ENCODE measurements at regions not wholly inside any gene's neighbourhood (a gene's known extent, or its start where the extent isn't known, plus 50 kb on each side); places are given as distances from the start of the nearest gene placed in this dataset.

GRCh38 chr22:23397613-23398567, 182.2 kb downstream of the IGLL1 start:
- TF ChIP-seq CTCF (conservative IDR thresholded peaks at IDR 0.05; ENCODE audit: low read length), result no peak
- no peak for TF ChIP-seq EZH2phosphoT487 (IDR thresholded peaks at IDR 0.05; ENCODE audit: borderline replicate concordance, low read depth, low read length)
- Histone ChIP-seq H3K27ac (ENCODE audit: low read depth, low read length, poor library complexity, severe bottlenecking) (no peak overlapping the region), H3K9me3 (ENCODE audit: low read length) (no peaks in the 10 kb centered on the region), H3K4me1 (ENCODE audit: insufficient read depth, low read length, poor library complexity, severe bottlenecking) (no peaks in the 10 kb centered on the region), H3K79me2 (ENCODE audit: insufficient read depth, low read depth, low read length) (no peaks in the 10 kb centered on the region), H2AFZ (ENCODE audit: low read length) (no peak overlapping the region), H3K4me3 (ENCODE audit: low read depth, low read length, poor library complexity, severe bottlenecking) (no peak overlapping the region), H3K9me2 (ENCODE audit: insufficient read depth, low read length) (no peaks in the 10 kb centered on the region), H3K4me2 (ENCODE audit: low read length) (no peak overlapping the region), H3K36me3 (ENCODE audit: insufficient read depth, low read length) (no peaks in the 10 kb centered on the region), H4K20me1 (ENCODE audit: insufficient read depth, low read length) (no peaks in the 10 kb centered on the region)
- BruUV-seq (replicated peaks), result no TSS peak
- CTCF ChIA-PET (ENCODE audit: unreplicated experiment), result no interaction called here
- no peak for DNase-seq (ENCODE audit: low spot score)
- POLR2A ChIA-PET, result no interaction called here
- intact Hi-C loops (cut with micrococcal nuclease; ENCODE audit: unreplicated experiment), result no loop called here

DNA sequence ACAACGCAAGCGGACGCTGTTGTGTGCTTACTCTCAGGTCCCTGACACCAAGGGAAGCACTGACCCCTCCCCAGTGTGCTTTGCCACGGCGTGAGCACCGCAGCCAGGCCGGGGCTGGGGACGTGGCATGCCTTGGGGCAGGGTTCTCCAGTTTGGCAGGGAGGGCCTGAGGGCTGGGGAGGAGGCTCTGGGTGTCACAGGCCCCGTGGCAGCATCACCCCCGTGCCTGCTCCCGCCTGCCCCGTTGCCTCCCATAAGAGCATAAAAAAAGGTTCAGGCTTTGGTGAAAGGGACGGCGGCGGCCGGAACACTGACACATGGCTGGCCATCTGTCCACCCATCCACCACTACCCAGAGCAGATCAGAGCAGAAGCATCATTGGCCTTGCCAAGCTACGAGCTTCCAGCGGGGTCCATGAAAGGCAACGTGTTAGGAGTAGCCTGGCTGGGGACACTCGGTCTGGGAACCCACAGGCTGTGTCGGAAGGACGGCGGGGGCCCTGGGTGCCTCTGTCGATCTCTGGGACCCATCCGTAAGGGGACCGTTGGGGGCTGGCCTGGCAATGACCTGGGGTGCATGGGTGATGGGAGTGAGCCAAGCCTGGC, 183.0 kb downstream of the IGLL1 start:
- no peak overlapping the region for H3K4me3 ChIP-seq (ENCODE audit: low read depth, low read length, poor library complexity, severe bottlenecking)
- intact Hi-C loops (cut with micrococcal nuclease; ENCODE audit: unreplicated experiment), result no loop called here
- H2AFZ ChIP-seq (ENCODE audit: low read length), result no peak overlapping the region
- no TSS peak for BruUV-seq (replicated peaks)
- H3K9me2 ChIP-seq (ENCODE audit: insufficient read depth, low read length), result no peaks in the 10 kb centered on the region
- no peak for DNase-seq (ENCODE audit: low spot score)
- no peak overlapping the region for H3K27ac ChIP-seq (ENCODE audit: low read depth, low read length, poor library complexity, severe bottlenecking)
- H3K4me1 ChIP-seq (ENCODE audit: insufficient read depth, low read length, poor library complexity, severe bottlenecking), result no peaks in the 10 kb centered on the region
- TF ChIP-seq CTCF (conservative IDR thresholded peaks at IDR 0.05; ENCODE audit: low read length) (no peak), EZH2phosphoT487 (IDR thresholded peaks at IDR 0.05; ENCODE audit: borderline replicate concordance, low read depth, low read length) (no peak)
- no peaks in the 10 kb centered on the region for H3K79me2 ChIP-seq (ENCODE audit: insufficient read depth, low read depth, low read length)
- H3K36me3 ChIP-seq (ENCODE audit: insufficient read depth, low read length), result no peaks in the 10 kb centered on the region
- H4K20me1 ChIP-seq (ENCODE audit: insufficient read depth, low read length), result no peaks in the 10 kb centered on the region
- no peak overlapping the region for H3K4me2 ChIP-seq (ENCODE audit: low read length)
- H3K9me3 ChIP-seq (ENCODE audit: low read length), result no peaks in the 10 kb centered on the region
- ChIA-PET CTCF (ENCODE audit: unreplicated experiment) (no interaction called here), POLR2A (no interaction called here)

Measured in OCI-LY7 (cell line).